NCI-H2196 (cell line): ENCODE measurements at regions not wholly inside any gene's neighbourhood (a gene's known extent, or its start where the extent isn't known, plus 50 kb on each side); places are given as distances from the start of the nearest gene placed in this dataset.

Experiments
- DNase-seq: peaks from one replicate; lab custom pipeline; 2025; ENCODE audit not compliant: unreplicated experiment; lab: John Stamatoyannopoulos, UW

- no peak for DNase-seq
These were observed 122.8 kb upstream of the PTPN1 start for GRCh38 chr20:50387218-50387995.

GRCh38 chr20:50387996-50388332 lies 122.2 kb upstream of the PTPN1 start:
- no peak for DNase-seq

DNA sequence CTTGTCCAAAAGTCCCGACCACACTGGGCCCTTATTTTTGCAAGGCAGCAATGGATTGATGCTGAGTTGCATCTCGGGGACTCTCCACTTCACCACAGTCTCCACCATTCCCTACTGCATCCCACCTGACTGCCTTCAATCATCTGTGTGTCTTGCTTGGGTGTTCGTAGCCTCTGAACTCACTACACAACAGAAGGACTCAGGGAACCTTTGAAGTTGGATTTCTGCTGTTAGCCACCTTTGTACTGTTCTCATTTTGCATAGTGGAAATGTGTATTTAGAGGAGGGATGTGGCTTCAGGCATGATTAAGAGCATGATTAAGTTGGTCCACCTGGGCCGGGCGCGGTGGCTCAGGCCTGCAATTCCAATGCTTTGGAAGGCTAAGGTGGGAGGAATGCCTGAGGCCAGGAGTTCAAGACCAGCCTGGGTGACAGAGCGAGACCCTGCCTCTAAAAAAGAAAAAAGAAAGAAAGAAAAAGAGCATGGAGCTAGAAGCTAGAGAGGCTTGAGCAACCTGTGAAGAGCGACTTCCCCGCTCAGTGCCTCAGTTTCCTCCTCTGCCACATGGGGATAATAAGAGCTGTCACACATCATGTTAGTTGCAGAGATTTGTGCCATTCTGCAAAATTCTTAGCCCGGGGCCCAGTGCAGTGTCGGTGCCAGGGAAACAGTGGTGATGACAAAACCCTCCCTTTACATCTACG lies 121.3 kb upstream of the PTPN1 start:
- no peak for DNase-seq

DNA sequence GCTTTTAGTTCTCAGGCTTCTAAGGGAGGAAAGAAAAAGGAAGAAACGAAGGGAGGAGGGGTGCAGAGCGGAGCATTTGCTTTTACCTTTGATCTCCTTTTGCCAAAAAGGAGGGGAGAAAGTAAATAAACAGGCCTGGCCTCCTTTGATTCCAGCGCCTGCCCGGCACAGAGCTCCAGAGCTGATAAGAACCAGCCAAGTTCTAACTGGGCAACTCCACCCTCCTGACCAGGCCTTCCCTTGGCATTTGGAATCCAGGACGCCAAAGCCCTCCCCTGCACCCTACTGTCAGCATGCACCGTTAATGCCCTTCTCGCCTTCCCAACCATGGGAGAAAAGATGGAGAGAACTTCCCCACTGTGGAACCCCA lies 120.8 kb upstream of the PTPN1 start:
- DNase-seq: no peak

DNA sequence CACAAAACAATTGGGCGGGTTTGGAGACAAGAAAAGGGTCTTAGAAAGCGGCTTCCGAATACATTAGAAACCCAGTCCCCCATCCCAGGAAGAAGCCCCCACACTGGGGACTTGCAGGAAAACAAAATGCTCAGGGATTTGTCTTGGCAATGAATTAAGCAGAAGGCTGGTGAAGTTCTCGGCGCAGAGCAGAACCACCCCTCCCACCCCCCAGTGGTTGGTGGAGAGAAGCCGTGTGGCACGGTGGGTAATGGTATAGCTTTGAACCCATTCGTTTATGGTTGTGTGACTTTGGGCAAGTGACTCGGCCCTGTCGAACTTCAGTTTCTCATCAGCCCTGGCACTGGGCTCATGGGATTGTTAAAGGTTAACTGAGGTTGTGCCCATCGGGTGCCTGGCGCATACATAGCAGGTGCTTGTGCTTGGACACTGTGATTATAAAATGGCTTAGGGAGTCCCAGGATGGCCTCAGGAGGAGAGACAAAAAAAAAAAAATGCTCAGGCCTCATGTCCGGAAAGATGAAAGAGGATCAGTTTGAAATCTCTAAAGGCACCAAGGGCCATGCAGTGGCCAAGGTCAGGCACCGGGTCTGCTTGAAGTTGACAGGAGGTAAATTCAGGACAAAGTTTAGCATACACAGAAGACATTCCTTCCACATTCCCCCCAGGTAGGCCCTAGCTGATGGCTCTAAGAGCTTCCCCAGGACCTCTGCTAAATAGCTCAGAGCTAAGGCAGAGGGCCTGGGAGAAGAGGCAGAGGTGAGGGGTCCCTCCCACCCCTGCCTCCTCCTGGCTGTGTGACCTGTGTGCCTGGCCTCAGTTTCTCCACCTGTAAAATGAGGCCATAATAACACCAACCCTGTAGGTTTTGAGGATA lies 120.1 kb upstream of the PTPN1 start:
- no peak for DNase-seq

GRCh38 chr20:50390685-50391443 lies 119.3 kb upstream of the PTPN1 start:
- DNase-seq: no peak

DNA sequence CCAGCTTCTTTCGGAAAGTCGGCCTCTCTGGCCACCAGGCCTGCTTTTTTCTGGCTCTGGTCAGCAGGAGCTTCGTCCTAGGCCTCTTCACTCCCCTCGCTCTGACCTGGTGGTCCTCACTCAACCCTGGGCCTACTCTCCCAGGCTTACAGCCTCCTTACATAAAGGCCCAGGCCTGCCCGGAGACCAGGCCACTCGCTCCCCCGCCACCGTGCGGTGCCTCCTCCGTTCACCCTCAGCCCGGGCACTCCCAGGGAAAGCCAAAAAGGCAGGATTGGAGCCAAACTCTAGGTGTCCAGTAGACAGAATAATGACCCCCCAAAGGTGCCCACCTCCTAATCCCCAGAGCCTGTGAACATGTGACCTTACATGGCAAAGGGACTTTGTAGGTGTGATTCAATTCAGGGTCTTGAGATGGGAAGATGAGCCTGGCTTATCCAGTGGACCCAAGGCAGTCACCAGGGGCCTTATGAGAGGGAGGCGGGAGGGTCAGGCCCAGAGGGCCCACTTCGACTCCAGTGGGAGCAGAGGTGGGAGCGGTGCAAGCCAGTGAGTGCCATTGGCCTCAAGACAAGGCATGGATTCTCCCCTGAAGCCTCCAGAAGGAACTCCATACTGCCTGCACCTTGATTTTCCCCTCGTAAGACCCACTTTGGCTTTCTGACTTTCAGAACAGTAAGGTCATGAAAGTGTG lies 118.6 kb upstream of the PTPN1 start:
- no peak for DNase-seq

DNA sequence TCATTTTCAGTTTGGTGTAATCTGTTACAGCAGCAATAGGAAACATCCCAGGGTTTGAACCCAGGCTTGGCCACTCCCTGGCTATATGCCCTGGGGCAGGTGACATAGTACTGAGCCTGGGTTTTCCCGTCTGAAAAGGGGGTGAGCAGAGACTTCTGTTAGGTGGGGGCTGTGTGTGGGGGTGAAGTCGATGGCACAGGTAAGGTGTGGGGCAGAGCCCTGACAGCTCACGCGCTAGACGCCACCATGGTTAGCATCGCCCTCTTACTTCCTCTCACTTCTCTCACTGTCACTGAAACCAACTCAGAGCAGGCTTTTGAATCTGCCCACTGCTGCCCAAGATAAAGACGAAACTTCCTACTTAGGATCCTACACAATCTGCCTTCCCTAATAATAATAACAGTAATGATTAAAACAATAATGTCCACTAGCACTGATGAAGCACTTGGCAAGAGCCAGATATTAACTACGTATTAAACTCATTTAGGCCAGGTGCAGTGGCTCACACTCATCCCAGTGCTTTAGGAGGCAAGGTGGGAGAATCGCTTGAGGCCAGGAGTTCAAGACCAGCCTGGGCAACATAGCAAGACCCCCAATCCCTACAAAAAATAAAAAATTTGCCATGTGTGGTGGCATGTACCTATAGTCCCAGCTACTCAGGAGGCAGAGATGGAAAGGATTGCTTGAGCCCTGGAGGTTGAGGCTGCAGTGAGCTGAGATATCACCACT lies 117.9 kb upstream of the PTPN1 start:
- no peak for DNase-seq

- no peak for DNase-seq
These were observed 116.9 kb upstream of the PTPN1 start for GRCh38 chr20:50393242-50393641.

DNA sequence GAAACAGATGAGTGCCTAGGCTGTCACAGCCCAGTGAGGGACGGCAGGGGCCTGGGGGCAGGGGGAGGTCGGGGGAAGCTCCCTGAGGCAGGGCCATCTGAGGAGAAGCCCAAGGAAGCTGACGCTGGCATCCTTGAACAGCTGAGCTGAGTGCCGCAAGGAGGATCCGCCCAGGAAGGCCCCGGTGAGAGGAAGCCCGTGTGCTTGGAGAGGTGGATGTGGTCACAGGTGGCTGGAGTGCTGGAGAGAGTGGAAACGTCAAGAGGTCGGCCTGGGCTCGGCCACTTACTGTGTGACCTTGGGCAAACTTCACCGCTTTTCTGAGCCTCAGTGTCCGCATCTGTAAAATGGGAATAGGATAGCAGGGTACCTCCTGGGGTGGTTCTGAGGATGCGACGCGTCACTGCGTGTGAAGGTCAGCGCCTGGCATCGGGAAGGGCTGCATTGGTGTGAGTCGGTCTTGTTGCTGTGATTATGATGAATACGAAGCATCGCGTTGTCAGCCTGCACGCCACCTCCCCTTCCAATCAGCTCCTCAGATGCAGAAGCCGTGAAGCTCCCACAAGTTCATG lies 116.1 kb upstream of the PTPN1 start:
- no peak for DNase-seq

DNA sequence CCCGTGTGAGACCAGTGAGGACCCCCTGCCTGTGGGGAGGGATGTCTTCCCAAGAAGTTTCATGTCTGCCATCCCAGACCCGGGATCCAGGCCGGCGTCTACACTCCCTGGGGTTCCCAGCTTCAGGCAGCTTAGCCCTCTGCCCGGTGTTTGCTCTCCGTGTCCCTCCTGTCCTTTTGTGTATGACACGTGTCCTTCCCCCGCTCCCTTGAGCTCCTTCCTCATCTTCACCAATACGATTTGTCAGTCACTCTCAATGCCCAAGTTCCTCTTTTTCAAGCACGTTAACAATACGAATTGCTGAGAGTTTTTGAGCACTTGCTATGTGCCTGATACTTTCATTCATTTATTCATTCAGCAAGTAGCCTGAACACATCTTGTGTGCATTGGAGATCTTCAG lies 115.6 kb upstream of the PTPN1 start:
- DNase-seq: no peak

DNA sequence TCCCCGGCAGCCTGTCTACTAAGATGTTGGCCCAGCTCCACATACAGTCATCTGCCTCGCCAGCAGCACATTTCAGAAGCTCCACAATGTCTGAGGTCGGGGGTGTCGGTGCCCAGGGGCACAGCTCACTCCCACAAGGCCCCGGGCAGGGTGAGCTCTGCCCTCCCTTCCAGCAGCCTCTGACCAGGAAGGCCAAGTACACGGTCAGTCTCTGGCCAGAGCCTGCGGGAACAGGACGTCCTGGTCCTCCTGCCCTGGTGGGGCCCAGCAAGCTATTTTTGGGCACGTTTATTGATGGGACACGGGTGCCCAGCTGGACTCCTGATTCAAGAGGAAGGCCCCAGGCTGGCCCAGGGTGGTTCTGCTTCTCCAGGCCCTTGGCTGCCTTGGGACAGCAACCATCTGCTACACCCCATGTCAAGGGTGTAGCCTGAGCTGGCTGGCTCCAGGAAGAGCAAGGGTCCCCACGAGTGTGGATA lies 114.9 kb upstream of the PTPN1 start:
- DNase-seq: no peak

- no peak for DNase-seq
These were observed 114.2 kb upstream of the PTPN1 start for GRCh38 chr20:50395914-50396488.

DNA sequence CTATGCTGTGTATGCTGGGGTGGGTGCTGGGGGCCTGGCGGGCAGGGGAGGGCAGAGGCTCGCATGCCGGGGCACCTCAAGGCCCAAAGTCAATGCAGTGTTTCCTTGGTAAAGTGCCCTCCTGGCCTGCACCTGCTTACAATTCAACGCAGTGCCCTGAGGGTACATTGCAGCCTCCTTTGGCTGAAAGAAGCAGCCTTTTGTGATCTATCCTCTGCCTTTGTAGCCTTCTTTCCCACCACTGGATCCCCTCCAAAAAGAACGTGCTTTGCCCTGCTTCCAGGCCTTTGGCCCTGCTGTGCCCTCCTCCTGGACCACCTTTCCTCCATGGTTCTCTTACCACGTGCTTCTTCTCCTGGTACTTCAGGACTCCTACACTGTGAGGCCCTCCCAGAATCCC lies 113.6 kb upstream of the PTPN1 start:
- no peak for DNase-seq

- DNase-seq: no peak
These were observed 113.1 kb upstream of the PTPN1 start for GRCh38 chr20:50397058-50397457.

DNA sequence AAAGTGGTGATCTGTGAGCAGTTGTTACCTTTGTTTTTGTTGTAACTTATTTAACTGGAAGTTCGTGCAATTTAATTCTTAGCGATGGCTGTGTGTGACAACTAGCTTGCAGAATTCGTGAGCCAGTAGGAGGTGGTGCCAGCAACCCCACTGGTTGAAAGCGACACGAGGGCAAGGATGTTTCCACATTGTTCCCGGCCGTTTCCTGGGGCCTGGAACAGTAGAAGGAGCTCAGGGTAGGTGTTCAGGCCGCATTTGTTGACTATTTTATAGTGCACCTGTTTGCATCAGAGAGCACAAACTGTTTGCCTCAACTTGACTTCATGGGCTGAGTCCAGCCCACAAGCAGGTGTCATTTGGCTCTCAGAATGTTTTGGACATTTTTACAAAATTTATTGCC lies 112.1 kb upstream of the PTPN1 start:
- no peak for DNase-seq

GRCh38 chr20:50398471-50398820 lies 111.7 kb upstream of the PTPN1 start:
- no peak for DNase-seq

- no peak for DNase-seq
These were observed 111.2 kb upstream of the PTPN1 start for GRCh38 chr20:50398821-50399554.

DNA sequence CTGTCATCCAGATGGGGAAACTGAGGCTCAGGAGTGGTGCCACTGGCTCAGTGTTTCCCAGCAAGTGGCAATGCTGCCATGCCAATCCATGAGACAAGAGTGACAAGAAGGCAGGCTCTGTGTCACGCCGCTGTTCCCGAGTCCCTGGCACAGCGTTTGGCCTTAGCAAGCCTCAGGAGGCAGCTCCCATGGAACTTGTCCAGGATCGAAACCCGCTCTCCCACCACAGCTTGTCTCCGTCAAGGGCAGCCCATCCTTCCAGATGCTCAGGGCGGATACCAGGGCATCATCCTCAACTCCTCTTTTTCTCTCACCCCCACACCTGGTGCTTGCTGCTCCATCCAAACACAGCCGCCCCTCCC lies 110.6 kb upstream of the PTPN1 start:
- DNase-seq: no peak
